ENCODE measurements at regions not wholly inside any gene's neighbourhood (a gene's known extent, or its start where the extent isn't known, plus 50 kb on each side); places are given as distances from the start of the nearest gene placed in this dataset.

GRCh38 chr9:35540315-35540714 is 50.4 kb downstream of the RUSC2 start:
- no peak for DNase-seq

GRCh38 chr9:35546853-35547252 is 56.9 kb downstream of the RUSC2 start:
- no peak for DNase-seq

GRCh38 chr9:35547889-35548418 is 57.1 kb upstream of the TESK1 start:
- no peak for DNase-seq

GRCh38 chr9:35548571-35548970 is 56.5 kb upstream of the TESK1 start:
- DNase-seq: no peak

GRCh38 chr9:35549441-35549840 is 55.6 kb upstream of the TESK1 start:
- DNase-seq: no peak

GRCh38 chr9:35552376-35552775 is 52.7 kb upstream of the TESK1 start:
- no peak for DNase-seq

GRCh38 chr9:35552837-35553236 is 52.2 kb upstream of the TESK1 start:
- DNase-seq: peak; percentile 6

GRCh38 chr9:35553670-35554543 is 51.2 kb upstream of the TESK1 start:
- peak; percentile 88 for DNase-seq

- DNase-seq: no peak
Measured at GRCh38 chr9:35555246-35555701, 49.8 kb upstream of the TESK1 start.

Measured in OCI-M1 (cell line).